MM.1S (cell line): ENCODE measurements at regions not wholly inside any gene's neighbourhood (a gene's known extent, or its start where the extent isn't known, plus 50 kb on each side); places are given as distances from the start of the nearest gene placed in this dataset.

ENCODE experiments used
- CTCF ChIP-seq: fragments of 300-600 bp; sonication (generic); IDR thresholded peaks from 2 replicates; pipeline ENCODE4 v1.5.1; 2016; ENCODE audit warnings: antibody characterized with exemption, low read length, mixed read lengths
- EZH2 ChIP-seq: fragments of 300-600 bp; sonication (generic); optimal IDR thresholded peaks from 2 replicates; pipeline ENCODE3; 2017; ENCODE audit warnings: low read depth, mild to moderate bottlenecking, antibody characterized with exemption, low read length, mixed read lengths

- TF ChIP-seq CTCF (no peak), EZH2 (no peak)
These were observed 137.1 kb downstream of the ELOVL4 start for GRCh38 chr6:79810185-79810705.
